ENCODE measurements at regions not wholly inside any gene's neighbourhood (a gene's known extent, or its start where the extent isn't known, plus 50 kb on each side); places are given as distances from the start of the nearest gene placed in this dataset.
"Not testable (repeated sequence)": the region's sequence is repeated elsewhere in the genome, so short reads cannot be mapped to it uniquely, and the experiment has no call there.

- Mint-ChIP-seq H3K4me1 (peaks cover 7 to 12% (median 9%) of the 10 kb centered on the region in 3 donors), H3K9me3 (no peaks in the 10 kb centered on the region), H3K27me3 (peaks cover 14% of the 10 kb centered on the region), H3K36me3 (peaks cover 2% of the 10 kb centered on the region), H3K4me3 (no peak overlapping the region), H3K27ac (no peak overlapping the region)
Observed at GRCh38 chr2:207229161-207229560, 63.4 kb upstream of the KLF7 start.

- H3K9me3 Mint-ChIP-seq = no peaks in the 10 kb centered on the region
- peaks cover 2 to 9% (median 9%) of the 10 kb centered on the region in 3 donors for H3K4me1 Mint-ChIP-seq
- H3K36me3 Mint-ChIP-seq = peaks cover 4% of the 10 kb centered on the region
- no peak overlapping the region for H3K4me3 Mint-ChIP-seq
- peaks cover 6% of the 10 kb centered on the region for H3K27me3 Mint-ChIP-seq
- H3K27ac Mint-ChIP-seq = no peak overlapping the region
Observed at GRCh38 chr2:207230261-207231105, 64.7 kb upstream of the KLF7 start.

- Mint-ChIP-seq H3K27ac (no peak overlapping the region), H3K9me3 (no peaks in the 10 kb centered on the region), H3K4me3 (no peak overlapping the region), H3K27me3 (peaks cover 6% of the 10 kb centered on the region), H3K36me3 (peaks cover 4% of the 10 kb centered on the region), H3K4me1 (peaks cover 2 to 9% (median 6%) of the 10 kb centered on the region in 3 donors)
Observed at GRCh38 chr2:207231106-207231865, 65.5 kb upstream of the KLF7 start.

GRCh38 chr2:207231967-207232366 lies 66.2 kb upstream of the KLF7 start:
- Mint-ChIP-seq H3K27me3 (no peaks in the 10 kb centered on the region), H3K9me3 (no peaks in the 10 kb centered on the region), H3K36me3 (peaks cover 3% of the 10 kb centered on the region), H3K4me3 (no peak overlapping the region), H3K27ac (no peak overlapping the region), H3K4me1 (peaks cover 3 to 9% (median 6%) of the 10 kb centered on the region in 3 donors)

- H3K36me3 Mint-ChIP-seq, H3K27me3 Mint-ChIP-seq, H3K4me3 Mint-ChIP-seq, H3K9me3 Mint-ChIP-seq, H3K4me1 Mint-ChIP-seq, H3K27ac Mint-ChIP-seq: not testable (repeated sequence)
Observed at GRCh38 chr2:207233141-207233540, 67.4 kb upstream of the KLF7 start.

- Mint-ChIP-seq H3K27ac (peak overlapping the region in 1 of 3 donors; percentile 33), H3K4me3 (no peak overlapping the region), H3K36me3 (peaks cover 4% of the 10 kb centered on the region), H3K27me3 (no peaks in the 10 kb centered on the region), H3K4me1 (peaks cover 4 to 9% (median 6%) of the 10 kb centered on the region in 3 donors), H3K9me3 (no peaks in the 10 kb centered on the region)
Observed at GRCh38 chr2:207233731-207234130, 68.0 kb upstream of the KLF7 start.

- Mint-ChIP-seq H3K27ac (no peak overlapping the region), H3K9me3 (no peaks in the 10 kb centered on the region), H3K36me3 (peaks cover 4% of the 10 kb centered on the region), H3K4me1 (peaks cover 2 to 4% (median 3%) of the 10 kb centered on the region in 3 donors), H3K4me3 (no peak overlapping the region), H3K27me3 (no peaks in the 10 kb centered on the region)
Observed at GRCh38 chr2:207235621-207236020, 69.9 kb upstream of the KLF7 start.

GRCh38 chr2:207236156-207236935 lies 70.6 kb upstream of the KLF7 start:
- no peak overlapping the region for H3K27ac Mint-ChIP-seq
- no peaks in the 10 kb centered on the region for H3K27me3 Mint-ChIP-seq
- H3K4me3 Mint-ChIP-seq = no peak overlapping the region
- no peaks in the 10 kb centered on the region for H3K9me3 Mint-ChIP-seq
- H3K36me3 Mint-ChIP-seq = peaks cover 4% of the 10 kb centered on the region
- peaks cover 0 to 2% (median 2%) of the 10 kb centered on the region in 3 donors for H3K4me1 Mint-ChIP-seq

- Mint-ChIP-seq H3K4me3 (no peak overlapping the region), H3K27me3 (no peaks in the 10 kb centered on the region), H3K36me3 (peaks cover 4% of the 10 kb centered on the region), H3K4me1 (peaks cover 0 to 2% (median 0%) of the 10 kb centered on the region in 3 donors), H3K27ac (no peak overlapping the region), H3K9me3 (no peaks in the 10 kb centered on the region)
Observed at GRCh38 chr2:207238831-207239701, 73.3 kb upstream of the KLF7 start.

GRCh38 chr2:207239754-207240494 lies 74.2 kb upstream of the KLF7 start:
- Mint-ChIP-seq H3K27ac (no peak overlapping the region), H3K36me3 (peaks cover 4% of the 10 kb centered on the region), H3K9me3 (no peaks in the 10 kb centered on the region), H3K4me3 (no peak overlapping the region), H3K4me1 (peaks cover 0 to 2% (median 0%) of the 10 kb centered on the region in 3 donors), H3K27me3 (no peaks in the 10 kb centered on the region)

- H3K27ac Mint-ChIP-seq = no peak overlapping the region
- peaks cover 0 to 2% (median 0%) of the 10 kb centered on the region in 3 donors for H3K4me1 Mint-ChIP-seq
- H3K27me3 Mint-ChIP-seq = no peaks in the 10 kb centered on the region
- H3K36me3 Mint-ChIP-seq = peaks cover 2% of the 10 kb centered on the region
- no peak overlapping the region for H3K4me3 Mint-ChIP-seq
- H3K9me3 Mint-ChIP-seq = no peaks in the 10 kb centered on the region
Observed at GRCh38 chr2:207240649-207241048, 74.9 kb upstream of the KLF7 start.

- Mint-ChIP-seq H3K4me3 (no peak overlapping the region), H3K27me3 (no peaks in the 10 kb centered on the region), H3K4me1 (peaks cover 0 to 2% (median 0%) of the 10 kb centered on the region in 3 donors), H3K27ac (no peak overlapping the region), H3K9me3 (no peaks in the 10 kb centered on the region), H3K36me3 (peaks cover 2% of the 10 kb centered on the region)
Observed at GRCh38 chr2:207241198-207241597, 75.5 kb upstream of the KLF7 start.

GRCh38 chr2:207243601-207244000 lies 77.9 kb upstream of the KLF7 start:
- Mint-ChIP-seq H3K9me3 (no peaks in the 10 kb centered on the region), H3K4me1 (no peaks in the 10 kb centered on the region), H3K27ac (peak overlapping the region in 1 of 3 donors; percentile 9), H3K4me3 (no peak overlapping the region), H3K27me3 (no peaks in the 10 kb centered on the region), H3K36me3 (no peaks in the 10 kb centered on the region)

Measured in IgD-negative memory B cell (primary cell).